ENCODE measurements at regions not wholly inside any gene's neighbourhood (a gene's known extent, or its start where the extent isn't known, plus 50 kb on each side); places are given as distances from the start of the nearest gene placed in this dataset.
"Not testable (repeated sequence)": the region's sequence is repeated elsewhere in the genome, so short reads cannot be mapped to it uniquely, and the experiment has no call there.

GRCh38 chrX:3504916-3505315 lies 158.5 kb upstream of the MXRA5 start:
- no peak for DNase-seq

- DNase-seq = peak; percentile 29
These were observed 155.5 kb upstream of the MXRA5 start for GRCh38 chrX:3501833-3502535.

GRCh38 chrX:3495836-3496769 lies 149.7 kb upstream of the MXRA5 start:
- DNase-seq = not testable (repeated sequence)

- DNase-seq = no peak
These were observed 147.2 kb upstream of the MXRA5 start for GRCh38 chrX:3493605-3494004.

GRCh38 chrX:3485727-3486126 lies 139.3 kb upstream of the MXRA5 start:
- no peak for DNase-seq

GRCh38 chrX:3479026-3479425 lies 132.6 kb upstream of the MXRA5 start:
- peak; percentile 2 for DNase-seq

- DNase-seq = no peak
These were observed 130.5 kb upstream of the MXRA5 start for GRCh38 chrX:3476973-3477372.

GRCh38 chrX:3470211-3470679 lies 123.8 kb upstream of the MXRA5 start:
- not testable (repeated sequence) for DNase-seq

- no peak for DNase-seq
These were observed 121.6 kb upstream of the MXRA5 start for GRCh38 chrX:3468031-3468430.

- DNase-seq = no peak
These were observed 118.6 kb upstream of the MXRA5 start for GRCh38 chrX:3465017-3465416.

- DNase-seq = no peak
These were observed 115.7 kb upstream of the MXRA5 start for GRCh38 chrX:3462166-3462508.

- peak; percentile 75 for DNase-seq
These were observed 115.1 kb upstream of the MXRA5 start for GRCh38 chrX:3461397-3462165.

- no peak for DNase-seq
These were observed 109.3 kb upstream of the MXRA5 start for GRCh38 chrX:3455796-3456195.

GRCh38 chrX:3451571-3451970 lies 105.1 kb upstream of the MXRA5 start:
- peak; percentile 69 for DNase-seq

- DNase-seq = peak; percentile 83
These were observed 104.6 kb upstream of the MXRA5 start for GRCh38 chrX:3450881-3451570.

GRCh38 chrX:3449287-3449686 lies 102.8 kb upstream of the MXRA5 start:
- peak; percentile 42 for DNase-seq

- DNase-seq = no peak
These were observed 102.1 kb upstream of the MXRA5 start for GRCh38 chrX:3448563-3448962.

GRCh38 chrX:3445806-3446490 lies 99.5 kb upstream of the MXRA5 start:
- no peak for DNase-seq

GRCh38 chrX:3443184-3443583 lies 96.7 kb upstream of the MXRA5 start:
- no peak for DNase-seq

GRCh38 chrX:3442691-3443090 lies 96.2 kb upstream of the MXRA5 start:
- DNase-seq = no peak

- no peak for DNase-seq
These were observed 94.5 kb upstream of the MXRA5 start for GRCh38 chrX:3440981-3441380.

- not testable (repeated sequence) for DNase-seq
These were observed 89.5 kb upstream of the MXRA5 start for GRCh38 chrX:3435916-3436315.
